Endothelial cell of umbilical vein (primary cell): ENCODE measurements at regions not wholly inside any gene's neighbourhood (a gene's known extent, or its start where the extent isn't known, plus 50 kb on each side); places are given as distances from the start of the nearest gene placed in this dataset.
"Not testable (repeated sequence)": the region's sequence is repeated elsewhere in the genome, so short reads cannot be mapped to it uniquely, and the experiment has no call there.

ENCODE experiments used
- BruUV-seq: library from RNA; stranded (reverse); fragments of 400-500 nt; replicated peaks from 2 replicates; lab custom pipeline; 2021; lab: Mats Ljungman, UMichigan
- CTCF ChIA-PET: fragments of 300-600, 350-600 bp; sonication (Branson Sonifier 250); formaldehyde crosslinking; loops from one replicate; lab custom pipeline; 2021; ENCODE audit warnings: antibody characterized with exemption, inconsistent platforms; lab: Charles Lee
- POLR2A ChIA-PET: fragments of 300-600, 350-600 bp; sonication (Branson Sonifier 250); formaldehyde crosslinking; loops from one replicate; lab custom pipeline; 2021; ENCODE audit warnings: antibody characterized with exemption, inconsistent platforms; lab: Charles Lee
- DNase-seq: peaks from one replicate; pipeline ENCODE4 v3.0.0-alpha.2; 2011; ENCODE audit warnings: low read depth, low spot score
- FAIRE-seq: peaks from 2 replicates; lab custom pipeline; 2011; peaks lifted over from hg19 to GRCh38; lab: Jason Lieb, UNC
- H2AFZ ChIP-seq: 2 replicates; pipeline ENCODE4 v1.6.0; 2012; ENCODE audit warnings: low read depth, low read length, control low read depth, inconsistent platforms
- H3K27ac ChIP-seq: 2 replicates; pipeline ENCODE4 v1.5.1; 2011; ENCODE audit warnings: low read depth, mild to moderate bottlenecking, control low read depth, low read length, moderate library complexity; ENCODE audit not compliant: insufficient read depth
- H3K27me3 ChIP-seq, 2 experiments: 2 replicates each; pipeline versions ENCODE4 v1.6.0 to v1.6.1; 2011; ENCODE audit warnings: low read length in 2 of 2, mixed read lengths in 1 of 2; ENCODE audit not compliant: control insufficient read depth in 2 of 2, insufficient read depth in 2 of 2
- H3K36me3 ChIP-seq, 2 experiments: 2 replicates in 1 of 2; 3 replicates in 1 of 2; pipeline ENCODE4 v1.5.1; 2011; ENCODE audit warnings: low read length in 2 of 2, mild to moderate bottlenecking in 1 of 2, moderate library complexity in 1 of 2; ENCODE audit not compliant: control insufficient read depth in 2 of 2, insufficient read depth in 2 of 2; ENCODE audit errors: extremely low read depth in 1 of 2
- H3K4me1 ChIP-seq: 3 replicates; pipeline ENCODE4 v1.5.1; 2011; ENCODE audit warnings: mild to moderate bottlenecking, low read length; ENCODE audit not compliant: control insufficient read depth, insufficient read depth; ENCODE audit errors: extremely low read depth
- H3K4me2 ChIP-seq: 2 replicates; pipeline ENCODE4 v1.6.1; 2011; ENCODE audit warnings: low read length, control low read depth, mixed read lengths; ENCODE audit not compliant: insufficient read depth
- H3K4me3 ChIP-seq, 3 experiments: fragments of 200-600 bp in 1 of 3; sonication (generic), shearing (Covaris generic) in 1 of 3; replicated peaks in 1 of 3; 2 replicates each; pipeline ENCODE4 v1.5.1; 2011 to 2016; ENCODE audit warnings: control low read depth in 3 of 3, low read length in 3 of 3, mild to moderate bottlenecking in 2 of 3, inconsistent platforms in 1 of 3, low read depth in 1 of 3, moderate library complexity in 1 of 3; ENCODE audit not compliant: insufficient read depth in 1 of 3
- H3K79me2 ChIP-seq: 2 replicates; pipeline ENCODE4 v1.6.0; 2012; ENCODE audit warnings: low read length, inconsistent platforms; ENCODE audit not compliant: control insufficient read depth, insufficient read depth
- H3K9ac ChIP-seq: replicated peaks from 2 replicates; pipeline ENCODE3; 2011; ENCODE audit warnings: low read length, control low read depth; ENCODE audit not compliant: insufficient read depth; ENCODE audit errors: extremely low read depth
- H3K9me1 ChIP-seq: replicated peaks from 3 replicates; pipeline ENCODE4 v1.6.0; 2011; ENCODE audit warnings: mild to moderate bottlenecking, low read length; ENCODE audit not compliant: control insufficient read depth, insufficient read depth; ENCODE audit errors: extremely low read depth
- H3K9me3 ChIP-seq: replicated peaks from 2 replicates; pipeline ENCODE4 v1.5.1; 2012; ENCODE audit warnings: low read length, inconsistent platforms; ENCODE audit not compliant: control insufficient read depth, insufficient read depth
- H4K20me1 ChIP-seq: replicated peaks from 2 replicates; pipeline ENCODE3; 2011; ENCODE audit warnings: mild to moderate bottlenecking, low read length; ENCODE audit not compliant: control insufficient read depth, insufficient read depth; ENCODE audit errors: extremely low read depth
- dilution Hi-C: fragments of 300-500 bp; cut with MboI; formaldehyde crosslinking; loops from one replicate; pipeline ENCODE4 v1.15.0; 2019; ENCODE audit warnings: low sequenced_read_pairs; ENCODE audit not compliant: extremely low pct_ligation_motif_present
- intact Hi-C: fragments of 100-400 bp; cut with micrococcal nuclease; formaldehyde crosslinking; loops from one replicate; pipeline ENCODE4 v1.10.0; 2022

- FAIRE-seq, H3K79me2 ChIP-seq, H3K4me2 ChIP-seq, H3K27ac ChIP-seq, H4K20me1 ChIP-seq, H3K9ac ChIP-seq, H3K4me1 ChIP-seq, H3K27me3 ChIP-seq, H3K9me1 ChIP-seq, BruUV-seq, H3K36me3 ChIP-seq, intact Hi-C loops, CTCF ChIA-PET, H3K9me3 ChIP-seq, DNase-seq, dilution Hi-C loops, POLR2A ChIA-PET, H3K4me3 ChIP-seq, H2AFZ ChIP-seq: not testable (repeated sequence)
Observed at GRCh38 chr20:30911832-30912660, 345.4 kb upstream of the DEFB115 start.

GRCh38 chr20:30912661-30913026, 344.8 kb upstream of the DEFB115 start:
- CTCF ChIA-PET, H3K9me3 ChIP-seq, H3K4me3 ChIP-seq, H3K9me1 ChIP-seq, H3K27ac ChIP-seq, H4K20me1 ChIP-seq, H3K79me2 ChIP-seq, H3K9ac ChIP-seq, BruUV-seq, H3K36me3 ChIP-seq, H3K4me1 ChIP-seq, dilution Hi-C loops, H3K27me3 ChIP-seq, DNase-seq, POLR2A ChIA-PET, FAIRE-seq, H3K4me2 ChIP-seq, intact Hi-C loops, H2AFZ ChIP-seq: not testable (repeated sequence)

GRCh38 chr20:30916404-30916803, 341.1 kb upstream of the DEFB115 start:
- FAIRE-seq, H3K9me3 ChIP-seq, H4K20me1 ChIP-seq, POLR2A ChIA-PET, intact Hi-C loops, H3K79me2 ChIP-seq, dilution Hi-C loops, H3K27ac ChIP-seq, H3K4me3 ChIP-seq, H3K27me3 ChIP-seq, H3K36me3 ChIP-seq, H3K4me2 ChIP-seq, H3K4me1 ChIP-seq, CTCF ChIA-PET, H2AFZ ChIP-seq, DNase-seq, H3K9me1 ChIP-seq, BruUV-seq, H3K9ac ChIP-seq: not testable (repeated sequence)
